Activated CD4-positive, alpha-beta T cell treated with anti-CD3 and anti-CD28 coated beads, Interleukin-2, amount 10 ng/mL, durations not matched to agents 24 days and 14 days (primary cell): ENCODE measurements at regions not wholly inside any gene's neighbourhood (a gene's known extent, or its start where the extent isn't known, plus 50 kb on each side); places are given as distances from the start of the nearest gene placed in this dataset.
"Not testable (repeated sequence)": the region's sequence is repeated elsewhere in the genome, so short reads cannot be mapped to it uniquely, and the experiment has no call there.

ENCODE experiments used
- DNase-seq: peaks from one replicate; pipeline ENCODE4 v3.0.0; 2022
- H3K27ac Mint-ChIP-seq: one replicate; pipeline ENCODE4 v1.8.0; 2022; ENCODE audit warnings: mild to moderate bottlenecking, mixed read lengths
- H3K27me3 Mint-ChIP-seq: one replicate; pipeline ENCODE4 v1.8.0; 2022; ENCODE audit warnings: mixed read lengths
- H3K36me3 Mint-ChIP-seq: one replicate; pipeline ENCODE4 v1.8.0; 2022; ENCODE audit warnings: low read depth, mild to moderate bottlenecking, mixed read lengths
- H3K4me1 Mint-ChIP-seq: one replicate; pipeline ENCODE4 v1.8.0; 2021; ENCODE audit warnings: mixed read lengths
- H3K4me3 Mint-ChIP-seq: one replicate; pipeline ENCODE4 v1.8.0; 2022; ENCODE audit warnings: mild to moderate bottlenecking, moderate library complexity, mixed read lengths
- H3K9me3 Mint-ChIP-seq: one replicate; pipeline ENCODE4 v1.8.0; 2021; ENCODE audit warnings: mixed read lengths
- intact Hi-C: fragments of 100-400 bp; cut with micrococcal nuclease; formaldehyde crosslinking; loops from one replicate; pipeline ENCODE4 v1.15.1; 2023

DNA sequence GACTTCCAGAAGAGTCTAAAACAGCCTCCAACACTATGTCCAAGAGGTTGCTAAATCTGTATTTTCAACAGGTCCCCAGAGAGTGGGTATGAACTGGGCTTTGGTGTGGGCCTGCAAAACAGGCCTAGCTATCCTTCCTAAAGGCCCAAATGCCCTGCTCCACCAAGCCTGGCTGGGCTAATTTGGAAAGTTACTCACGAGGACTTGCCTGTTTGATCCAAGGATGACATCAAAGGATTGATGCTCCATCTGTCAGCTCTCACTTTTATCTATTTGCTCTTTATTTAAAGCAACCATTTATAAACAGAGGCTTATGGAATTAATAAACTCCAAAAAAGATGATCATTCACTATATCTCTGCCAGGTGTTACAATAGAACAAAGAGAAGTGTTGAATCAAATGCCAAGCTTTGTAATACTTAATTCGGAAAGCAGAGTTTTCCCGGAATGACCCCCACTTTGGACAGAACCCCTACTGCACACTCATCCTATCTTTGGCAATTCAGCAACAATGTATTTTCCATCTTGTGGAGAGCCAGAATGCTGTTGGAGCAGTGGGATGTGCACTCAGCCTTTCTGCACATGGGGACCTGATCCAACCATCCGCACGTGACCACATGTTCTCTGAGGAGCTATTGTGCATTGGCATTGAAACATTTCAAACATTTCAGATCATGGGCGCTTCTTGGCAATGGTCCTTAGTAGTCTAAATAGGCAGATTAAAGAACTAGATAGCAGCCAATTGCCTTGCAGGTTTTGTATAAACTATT lies 163.3 kb upstream of the THBS1 start:
- no peaks in the 10 kb centered on the region for H3K9me3 Mint-ChIP-seq
- no peaks in the 10 kb centered on the region for H3K36me3 Mint-ChIP-seq
- H3K4me1 Mint-ChIP-seq: no peaks in the 10 kb centered on the region
- intact Hi-C loops: no loop called here
- H3K27ac Mint-ChIP-seq: no peak overlapping the region
- H3K4me3 Mint-ChIP-seq: no peak overlapping the region
- DNase-seq: no peak
- H3K27me3 Mint-ChIP-seq: peaks cover 28% of the 10 kb centered on the region

DNA sequence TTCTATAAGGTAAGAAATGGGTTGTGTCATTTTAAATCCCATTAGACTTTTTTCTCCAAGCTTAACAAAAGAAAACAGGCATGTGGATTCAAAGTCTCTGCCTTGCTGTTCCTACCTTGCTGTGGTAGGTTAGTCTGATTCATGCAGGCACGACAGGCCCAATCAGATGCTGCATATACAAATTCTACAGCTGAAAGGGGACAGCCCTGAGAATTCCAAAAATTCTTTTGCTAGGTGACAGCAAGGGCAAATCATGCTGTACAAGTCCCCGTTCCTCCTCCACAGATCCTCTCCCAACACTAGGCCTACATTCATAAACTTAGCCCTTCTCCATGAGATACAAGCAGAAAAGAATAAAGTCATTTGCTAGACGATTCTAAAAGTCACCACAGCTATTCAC lies 161.2 kb upstream of the THBS1 start:
- Mint-ChIP-seq H3K36me3 (no peaks in the 10 kb centered on the region), H3K9me3 (no peaks in the 10 kb centered on the region), H3K27me3 (peaks cover 15% of the 10 kb centered on the region), H3K27ac (no peak overlapping the region), H3K4me1 (no peaks in the 10 kb centered on the region), H3K4me3 (no peak overlapping the region)
- intact Hi-C loops: no loop called here
- DNase-seq: no peak

DNA sequence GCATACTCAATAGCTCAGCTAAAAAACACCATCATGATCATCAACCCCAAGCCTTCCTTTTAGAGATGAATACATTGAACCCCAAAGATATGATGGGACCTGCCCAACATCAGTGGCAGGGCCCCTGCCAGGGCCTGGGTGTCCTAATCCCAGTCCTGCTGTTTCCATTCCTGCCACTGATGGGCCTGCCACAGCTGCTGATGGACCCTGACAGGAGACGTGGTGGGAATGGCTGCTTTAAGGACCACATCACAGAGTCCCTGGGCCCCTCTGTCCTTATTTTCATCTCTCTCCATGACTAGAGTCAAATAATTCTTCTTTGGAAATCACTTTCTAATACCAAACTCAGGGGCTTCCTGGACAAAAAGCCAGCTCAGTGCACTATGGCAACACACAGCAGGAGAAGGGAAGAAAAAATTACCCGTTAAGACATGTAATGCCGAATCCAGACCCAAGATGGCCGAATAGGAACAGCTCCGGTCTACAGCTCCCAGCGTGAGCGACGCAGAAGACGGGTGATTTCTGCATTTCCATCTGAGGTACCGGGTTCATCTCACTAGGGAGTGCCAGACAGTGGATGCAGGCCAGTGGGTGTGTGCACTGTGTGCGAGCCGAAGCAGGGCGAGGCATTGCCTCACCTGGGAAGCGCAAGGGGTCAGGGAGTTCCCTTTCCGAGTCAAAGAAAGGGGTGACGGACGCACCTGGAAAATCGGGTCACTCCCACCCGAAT lies 160.6 kb upstream of the THBS1 start:
- H3K27ac Mint-ChIP-seq, H3K4me1 Mint-ChIP-seq, H3K9me3 Mint-ChIP-seq, DNase-seq, intact Hi-C loops, H3K36me3 Mint-ChIP-seq, H3K4me3 Mint-ChIP-seq: not testable (repeated sequence)
- peaks cover 12% of the 10 kb centered on the region for H3K27me3 Mint-ChIP-seq

DNA sequence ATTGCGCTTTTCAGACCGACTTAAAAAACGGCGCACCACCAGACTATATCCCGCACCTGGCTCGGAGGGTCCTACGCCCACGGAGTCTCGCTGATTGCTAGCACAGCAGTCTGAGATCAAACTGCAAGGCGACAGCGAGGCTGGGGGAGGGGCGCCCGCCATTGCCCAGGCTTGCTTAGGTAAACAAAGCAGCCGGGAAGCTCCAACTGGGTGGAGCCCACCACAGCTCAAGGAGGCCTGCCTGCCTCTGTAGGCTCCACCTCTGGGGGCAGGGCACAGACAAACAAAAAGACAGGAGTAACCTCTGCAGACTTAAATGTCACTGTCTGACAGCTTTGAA lies 160.1 kb upstream of the THBS1 start:
- H3K4me3 Mint-ChIP-seq, intact Hi-C loops, H3K9me3 Mint-ChIP-seq, H3K36me3 Mint-ChIP-seq, DNase-seq, H3K4me1 Mint-ChIP-seq, H3K27ac Mint-ChIP-seq: not testable (repeated sequence)
- peaks cover 13% of the 10 kb centered on the region for H3K27me3 Mint-ChIP-seq

DNA sequence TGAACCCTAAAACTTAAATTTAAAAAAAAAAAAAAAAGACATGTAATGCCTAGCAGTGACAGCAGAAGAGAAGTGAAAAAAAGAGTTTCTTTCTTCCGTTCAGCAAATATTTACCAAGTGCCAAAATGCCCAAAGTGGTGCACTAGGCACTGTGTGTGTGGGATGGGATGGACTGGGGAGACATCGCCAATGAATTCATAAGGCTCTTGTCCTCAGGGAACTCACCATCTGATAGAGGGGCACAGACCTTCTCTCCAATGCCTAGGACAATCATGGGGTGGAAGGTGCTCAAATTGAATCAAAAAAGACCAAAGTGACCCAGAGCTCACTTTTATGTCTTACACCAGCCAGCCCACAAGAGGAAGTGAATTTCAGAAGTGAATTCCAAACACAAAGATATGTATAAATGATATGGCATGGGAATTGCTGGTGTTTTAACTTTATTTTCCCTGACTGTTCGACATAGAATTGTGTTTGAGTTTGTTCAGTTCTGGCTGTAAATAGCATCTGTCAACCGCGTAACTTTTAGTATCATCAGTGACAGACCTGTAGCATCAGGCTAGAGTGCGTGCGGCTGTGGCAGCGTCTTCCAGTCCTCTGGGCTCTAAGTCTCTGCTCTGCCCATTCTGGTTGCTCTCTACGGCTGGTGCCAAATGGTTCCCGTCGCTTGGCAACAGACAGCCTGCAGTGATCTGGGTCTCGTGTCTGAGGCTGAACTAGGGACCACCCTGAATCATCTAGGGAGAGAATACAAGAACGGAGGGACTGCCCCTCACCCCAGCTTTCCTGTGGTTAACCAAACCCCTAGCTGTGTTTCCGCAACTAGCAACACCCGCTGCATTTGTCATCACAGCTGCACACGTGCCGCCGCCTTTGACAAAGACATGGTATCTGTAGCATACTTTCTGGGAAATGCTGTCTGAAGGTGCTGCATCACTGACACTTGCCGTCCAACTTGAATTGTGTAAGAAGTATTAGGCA lies 154.0 kb upstream of the THBS1 start:
- Mint-ChIP-seq H3K9me3 (peaks cover under 1% of the 10 kb centered on the region), H3K4me3 (peak overlapping the region; percentile 69), H3K27me3 (peaks cover 44% of the 10 kb centered on the region), H3K36me3 (no peaks in the 10 kb centered on the region), H3K4me1 (peaks cover 19% of the 10 kb centered on the region), H3K27ac (peak overlapping the region; percentile 75)
- intact Hi-C loops: loop anchor here (5.0 kb wide), 1 partner anchor 285 kb away; no protein-coding TSS in a partner anchor
- peak; percentile 90 for DNase-seq

DNA sequence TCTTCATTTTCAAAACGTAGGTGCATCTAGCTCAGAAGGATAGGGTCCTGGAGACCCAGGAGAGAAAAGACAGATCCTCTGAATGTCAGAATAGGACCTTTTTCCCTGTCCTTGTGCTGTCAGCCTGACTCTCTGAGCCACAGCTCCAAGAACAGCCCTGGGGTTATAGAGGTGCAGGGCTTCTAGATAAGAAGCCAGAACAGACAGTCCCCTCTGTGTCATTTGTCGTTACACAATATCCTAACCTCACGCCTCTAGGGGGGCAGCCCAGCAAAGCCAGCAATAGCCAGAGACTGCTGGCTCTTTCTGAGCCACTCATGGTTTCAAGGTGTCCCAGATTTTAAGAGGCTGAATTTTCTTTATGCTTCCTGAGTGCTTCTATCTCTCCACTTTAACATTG lies 153.2 kb upstream of the THBS1 start:
- H3K4me1 Mint-ChIP-seq: peaks cover 20% of the 10 kb centered on the region
- H3K4me3 Mint-ChIP-seq: peak overlapping the region; percentile 69
- no peak overlapping the region for H3K27ac Mint-ChIP-seq
- DNase-seq: no peak
- H3K27me3 Mint-ChIP-seq: peaks cover 51% of the 10 kb centered on the region
- intact Hi-C loops: loop anchor here (5.0 kb wide), 1 partner anchor 285 kb away; no protein-coding TSS in a partner anchor
- peaks cover 4% of the 10 kb centered on the region for H3K9me3 Mint-ChIP-seq
- H3K36me3 Mint-ChIP-seq: no peaks in the 10 kb centered on the region

DNA sequence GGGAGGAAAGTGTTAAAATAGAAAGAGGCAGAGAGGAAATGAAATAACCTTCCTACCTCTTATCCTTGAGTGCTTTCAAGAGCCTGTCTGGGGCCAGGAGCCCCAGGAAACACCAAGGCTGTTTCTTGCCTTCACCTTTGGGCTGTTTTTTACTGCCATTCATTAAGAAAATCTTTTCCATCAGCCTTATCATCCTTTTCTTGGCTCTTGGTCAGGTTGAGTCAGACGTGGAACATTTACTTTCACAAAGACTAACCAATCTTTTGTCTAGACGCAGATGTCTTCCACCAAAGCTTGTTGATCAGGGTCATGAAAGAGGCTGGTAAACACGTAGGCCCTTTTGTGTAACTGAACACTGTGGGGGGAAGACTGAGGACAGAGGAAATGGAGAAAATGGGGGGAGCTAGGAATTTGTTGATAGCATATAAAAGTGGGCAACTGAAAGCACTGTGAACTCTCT lies 151.0 kb upstream of the THBS1 start:
- Mint-ChIP-seq H3K9me3 (peaks cover 4% of the 10 kb centered on the region), H3K27ac (no peak overlapping the region), H3K27me3 (peaks cover 60% of the 10 kb centered on the region), H3K36me3 (no peaks in the 10 kb centered on the region), H3K4me3 (no peak overlapping the region), H3K4me1 (peaks cover 20% of the 10 kb centered on the region)
- intact Hi-C loops: loop anchor here (5.0 kb wide), 1 partner anchor 288 kb away; no protein-coding TSS in a partner anchor
- DNase-seq: no peak

DNA sequence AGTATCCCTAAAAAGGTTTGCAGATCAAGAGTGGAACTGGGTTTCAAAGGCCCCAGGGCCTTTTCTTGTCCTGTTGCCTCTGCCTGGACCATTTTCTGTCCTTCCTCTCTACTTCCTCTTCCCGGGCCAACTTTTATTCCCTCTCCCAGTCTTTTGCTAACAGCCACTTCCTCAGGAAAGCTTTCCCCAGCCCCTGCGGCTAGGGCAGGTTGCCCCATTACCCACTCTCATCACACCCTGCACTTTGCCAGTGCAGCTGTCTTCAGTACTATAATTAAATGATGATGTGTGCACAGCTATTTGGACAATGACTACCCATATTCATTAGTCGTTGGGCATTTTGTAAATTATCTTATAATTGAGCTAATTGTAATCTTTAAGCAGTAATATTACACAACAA lies 150.5 kb upstream of the THBS1 start:
- intact Hi-C loops: no loop called here
- Mint-ChIP-seq H3K9me3 (peaks cover 4% of the 10 kb centered on the region), H3K27ac (no peak overlapping the region), H3K36me3 (no peaks in the 10 kb centered on the region), H3K27me3 (peaks cover 61% of the 10 kb centered on the region), H3K4me1 (peaks cover 20% of the 10 kb centered on the region), H3K4me3 (no peak overlapping the region)
- DNase-seq: no peak

DNA sequence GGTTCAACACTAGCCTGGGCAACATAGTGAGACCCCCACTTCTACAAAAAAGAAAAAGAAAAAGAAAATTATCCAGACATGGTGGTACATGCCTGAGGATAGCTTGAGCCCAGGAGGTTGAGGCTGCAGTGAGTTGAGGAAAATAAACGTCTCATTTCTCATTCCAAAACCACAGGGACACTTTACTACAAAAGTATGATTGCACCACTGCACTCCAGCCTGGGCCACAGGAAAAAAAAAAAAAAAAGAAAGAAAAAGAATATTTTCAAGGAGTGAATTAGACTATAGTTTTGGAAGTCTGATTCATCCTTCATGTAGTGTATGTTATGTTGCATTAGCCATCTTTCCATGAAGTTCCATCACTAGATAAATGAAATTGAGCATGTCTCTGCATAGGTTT lies 149.5 kb upstream of the THBS1 start:
- Mint-ChIP-seq H3K4me3 (no peak overlapping the region), H3K9me3 (peaks cover 4% of the 10 kb centered on the region), H3K27me3 (peaks cover 61% of the 10 kb centered on the region), H3K4me1 (peaks cover 20% of the 10 kb centered on the region), H3K36me3 (no peaks in the 10 kb centered on the region), H3K27ac (no peak overlapping the region)
- no peak for DNase-seq
- intact Hi-C loops: no loop called here

DNA sequence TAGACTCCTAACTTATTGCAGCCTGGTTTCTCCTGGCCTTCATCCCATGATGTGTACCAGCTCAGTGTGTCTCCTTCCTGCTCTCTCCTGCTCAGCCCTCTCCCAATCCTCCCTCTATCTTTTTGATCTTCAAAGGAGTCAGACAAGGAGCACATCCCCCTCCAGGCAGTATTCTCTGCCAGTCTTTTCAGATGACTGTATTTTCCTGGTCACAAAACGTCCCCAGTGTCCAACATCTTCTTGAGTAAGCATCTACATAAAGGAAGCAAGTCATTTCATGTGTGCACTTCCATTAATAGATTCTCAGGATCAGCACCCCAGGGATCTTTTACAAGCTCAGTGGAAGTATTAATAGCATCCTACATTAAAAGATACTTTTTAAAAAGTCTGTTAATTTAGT lies 148.9 kb upstream of the THBS1 start:
- Mint-ChIP-seq H3K4me1 (peaks cover 15% of the 10 kb centered on the region), H3K9me3 (peaks cover 4% of the 10 kb centered on the region), H3K27me3 (peaks cover 55% of the 10 kb centered on the region), H3K36me3 (no peaks in the 10 kb centered on the region), H3K4me3 (no peak overlapping the region), H3K27ac (no peak overlapping the region)
- DNase-seq: no peak
- intact Hi-C loops: no loop called here

DNA sequence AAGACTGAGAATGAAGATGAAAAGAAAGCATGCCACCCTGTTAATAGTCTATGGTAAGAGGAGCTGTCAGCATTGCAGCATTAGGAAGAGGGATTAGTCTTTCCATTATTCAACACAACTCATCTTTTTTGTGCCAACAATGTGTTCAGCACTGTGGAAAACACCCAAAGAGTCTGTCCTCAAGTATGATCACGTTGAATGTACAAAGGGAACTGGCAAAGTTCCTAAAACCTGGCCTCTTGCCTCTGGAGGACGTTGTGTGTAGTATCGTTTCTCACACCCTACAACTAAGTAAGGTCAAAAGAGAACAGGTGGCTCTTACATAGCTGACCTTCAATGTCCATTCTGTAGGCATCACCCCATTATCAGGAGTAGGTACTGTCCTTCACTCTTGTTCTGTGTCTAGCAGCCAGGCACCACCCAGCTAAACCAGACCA lies 147.9 kb upstream of the THBS1 start:
- Mint-ChIP-seq H3K27ac (no peak overlapping the region), H3K36me3 (no peaks in the 10 kb centered on the region), H3K4me3 (no peak overlapping the region), H3K4me1 (peaks cover 8% of the 10 kb centered on the region), H3K27me3 (peaks cover 49% of the 10 kb centered on the region), H3K9me3 (peaks cover 4% of the 10 kb centered on the region)
- intact Hi-C loops: no loop called here
- DNase-seq: no peak

DNA sequence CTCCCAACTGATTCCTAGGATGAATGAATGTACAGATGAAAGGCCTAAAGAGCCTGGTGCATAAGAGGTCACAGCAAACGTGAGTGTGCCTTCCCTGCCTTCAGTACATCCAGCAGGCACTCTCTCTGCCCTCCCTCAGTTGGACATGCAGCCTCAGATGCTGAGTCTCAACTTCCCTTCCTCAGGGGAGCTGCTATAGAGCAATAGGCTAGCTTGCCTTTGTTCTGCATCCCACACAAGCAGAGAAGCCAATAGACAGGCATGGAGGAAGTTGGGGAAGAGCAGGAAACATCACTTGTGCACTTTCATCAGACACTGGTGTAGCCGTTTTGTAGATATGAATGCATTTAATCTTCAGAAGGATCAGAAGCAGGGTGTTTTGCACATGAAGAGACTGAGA lies 147.5 kb upstream of the THBS1 start:
- Mint-ChIP-seq H3K27ac (no peak overlapping the region), H3K9me3 (peaks cover 4% of the 10 kb centered on the region), H3K4me1 (peaks cover 8% of the 10 kb centered on the region), H3K36me3 (no peaks in the 10 kb centered on the region), H3K4me3 (no peak overlapping the region), H3K27me3 (peaks cover 46% of the 10 kb centered on the region)
- no peak for DNase-seq
- intact Hi-C loops: no loop called here

DNA sequence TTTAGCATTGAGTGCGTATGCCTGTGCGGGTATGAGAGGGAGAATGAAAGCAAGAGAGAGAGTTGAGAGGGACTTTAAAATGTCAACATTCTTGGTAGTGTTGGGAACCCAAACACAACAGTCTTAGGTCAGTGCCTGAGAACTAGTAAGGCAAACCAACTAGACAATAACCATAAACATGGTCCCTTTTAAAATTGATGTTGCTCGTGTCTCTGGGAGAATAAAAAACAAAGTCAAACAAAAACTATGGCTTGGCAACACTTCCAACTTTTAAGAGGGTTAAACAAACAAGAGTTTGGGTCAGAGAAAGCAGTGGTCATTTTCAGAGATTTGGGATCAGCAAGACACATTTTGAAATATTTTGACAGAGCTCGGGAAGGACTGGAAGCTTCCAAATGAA lies 146.7 kb upstream of the THBS1 start:
- peaks cover 45% of the 10 kb centered on the region for H3K27me3 Mint-ChIP-seq
- intact Hi-C loops: no loop called here
- no peaks in the 10 kb centered on the region for H3K36me3 Mint-ChIP-seq
- H3K4me1 Mint-ChIP-seq: peaks cover 8% of the 10 kb centered on the region
- peaks cover 4% of the 10 kb centered on the region for H3K9me3 Mint-ChIP-seq
- no peak overlapping the region for H3K27ac Mint-ChIP-seq
- H3K4me3 Mint-ChIP-seq: no peak overlapping the region
- no peak for DNase-seq
